Activated CD8-positive, alpha-beta memory T cell treated with anti-CD3 and anti-CD28 coated beads for 36 hours (primary cell): ENCODE measurements at regions not wholly inside any gene's neighbourhood (a gene's known extent, or its start where the extent isn't known, plus 50 kb on each side); places are given as distances from the start of the nearest gene placed in this dataset.
"Not testable (repeated sequence)": the region's sequence is repeated elsewhere in the genome, so short reads cannot be mapped to it uniquely, and the experiment has no call there.

Experiments used
- CTCF ChIA-PET: fragments of 350-600 bp; sonication (Branson Sonifier 250); formaldehyde crosslinking; loops from one replicate; lab custom pipeline; 2021; ENCODE audit warnings: antibody characterized with exemption; lab: Charles Lee
- POLR2A ChIA-PET: fragments of 350-600 bp; sonication (Branson Sonifier 250); formaldehyde crosslinking; loops from one replicate; lab custom pipeline; 2021; ENCODE audit warnings: antibody characterized with exemption; lab: Charles Lee

DNA sequence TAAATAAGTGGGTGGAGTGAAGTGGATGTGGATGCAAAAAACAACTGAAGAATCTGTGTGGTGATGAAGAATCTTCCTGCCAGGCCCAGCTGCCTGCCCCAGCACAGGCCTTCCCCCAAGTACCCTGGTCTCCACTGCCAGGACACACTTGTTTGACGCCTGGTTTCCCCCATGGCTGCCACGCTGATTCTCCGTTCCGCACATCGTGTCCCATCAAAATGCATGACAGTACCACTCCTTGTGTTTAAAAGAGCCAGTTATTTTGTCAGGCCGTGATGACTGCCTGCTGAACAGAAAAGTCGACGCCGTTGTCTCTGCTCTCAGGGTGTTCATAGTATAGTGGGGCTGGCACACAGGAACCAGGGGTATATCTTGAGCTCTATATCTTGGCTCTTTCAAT, 50.3 kb upstream of the KYNU start:
- POLR2A ChIA-PET: no interaction called here
- CTCF ChIA-PET: no interaction called here

DNA sequence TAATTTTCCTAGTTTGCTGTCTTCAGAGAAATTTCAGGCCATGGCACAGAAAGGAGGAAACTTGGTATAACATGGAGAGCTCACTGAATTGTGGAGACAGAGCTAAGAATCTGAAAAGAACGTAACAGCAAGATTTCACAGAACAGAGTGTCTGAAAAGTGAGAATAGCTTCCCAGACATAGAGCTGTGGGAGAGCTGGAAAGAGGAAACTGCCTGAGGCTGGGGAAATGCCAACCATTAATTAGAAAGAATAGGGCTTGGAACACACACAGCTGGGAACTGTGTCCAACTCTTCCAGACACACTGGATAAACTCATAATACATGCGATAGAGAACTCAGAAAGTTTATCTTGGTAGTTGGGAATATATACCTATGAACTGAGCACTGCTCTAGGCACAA, 51.6 kb upstream of the KYNU start:
- ChIA-PET POLR2A (no interaction called here), CTCF (no interaction called here)

DNA sequence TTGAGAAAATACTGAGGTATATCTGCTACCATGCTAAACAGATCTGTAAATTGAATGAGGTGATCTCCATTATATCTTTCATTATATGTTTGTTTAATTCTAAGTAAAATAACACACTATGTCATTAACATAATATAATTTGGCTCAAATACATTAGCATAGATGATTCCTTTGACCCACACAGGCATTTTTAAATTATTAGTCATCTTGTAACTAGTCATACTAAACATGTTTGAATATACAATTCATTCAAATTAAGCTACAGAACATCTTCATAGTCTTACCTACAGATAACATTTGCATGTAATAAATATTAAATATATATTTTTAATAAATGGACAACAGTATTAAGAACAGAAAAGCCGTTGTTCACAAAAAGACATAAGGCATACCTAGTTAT, 52.7 kb upstream of the KYNU start:
- CTCF ChIA-PET: no interaction called here
- POLR2A ChIA-PET: no interaction called here

DNA sequence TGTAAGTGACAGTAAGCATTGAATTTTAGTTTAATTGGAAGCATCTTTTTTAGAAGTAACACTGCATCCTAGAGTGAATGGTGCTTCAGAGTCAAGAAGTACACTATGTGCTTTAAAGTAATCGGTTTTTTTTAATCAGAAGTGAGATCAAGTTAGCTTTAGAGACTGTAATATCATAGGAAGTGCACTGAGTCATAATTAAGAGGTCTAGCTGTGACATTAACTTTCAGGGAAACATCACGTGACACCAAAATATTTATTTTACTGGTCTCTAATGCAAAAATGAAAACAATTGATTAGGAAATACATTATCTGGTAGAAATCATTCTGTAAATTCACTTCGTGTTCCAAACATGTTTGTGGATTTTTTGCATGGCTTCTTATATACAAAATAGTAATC, 55.3 kb upstream of the KYNU start:
- ChIA-PET CTCF (no interaction called here), POLR2A (no interaction called here)

DNA sequence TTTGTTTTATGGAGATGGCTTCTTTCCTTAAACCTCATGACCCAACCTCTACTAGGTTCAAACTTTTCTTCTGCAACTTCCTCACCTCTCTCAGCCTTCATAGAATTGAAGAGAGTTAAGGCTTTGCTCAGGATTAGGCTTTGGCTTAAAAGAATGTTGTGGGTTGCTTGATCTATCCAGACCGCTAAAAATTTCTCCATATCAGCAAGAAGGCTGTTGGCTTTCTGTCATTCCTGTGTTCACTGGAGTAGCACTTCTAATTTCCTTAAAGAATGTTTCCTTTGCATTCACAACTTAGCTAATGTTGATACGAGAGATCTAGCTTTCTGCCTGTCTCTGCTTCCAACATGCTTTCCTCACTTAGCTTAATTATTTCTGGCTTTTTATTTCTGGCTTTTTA, 58.1 kb upstream of the KYNU start:
- CTCF ChIA-PET: no interaction called here
- POLR2A ChIA-PET: no interaction called here

DNA sequence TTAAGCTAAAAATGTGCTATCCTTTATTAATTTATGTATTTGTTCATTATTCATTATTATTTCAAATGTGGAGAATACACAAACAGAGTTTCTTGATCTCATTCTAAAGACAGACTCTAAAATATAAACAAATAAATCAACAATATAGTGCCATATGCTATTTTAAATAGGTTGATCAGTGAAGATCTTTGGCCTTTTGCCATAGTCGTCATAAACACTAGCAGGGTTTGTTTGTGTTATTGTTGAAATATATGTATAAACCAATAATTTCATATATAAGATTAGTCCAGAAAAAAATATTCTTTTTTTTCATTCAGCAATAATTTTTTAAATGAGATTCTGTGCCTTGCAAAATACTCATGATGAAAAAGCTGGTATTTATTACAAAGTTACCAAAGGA, 62.1 kb upstream of the KYNU start:
- CTCF ChIA-PET: no interaction called here
- POLR2A ChIA-PET: no interaction called here

DNA sequence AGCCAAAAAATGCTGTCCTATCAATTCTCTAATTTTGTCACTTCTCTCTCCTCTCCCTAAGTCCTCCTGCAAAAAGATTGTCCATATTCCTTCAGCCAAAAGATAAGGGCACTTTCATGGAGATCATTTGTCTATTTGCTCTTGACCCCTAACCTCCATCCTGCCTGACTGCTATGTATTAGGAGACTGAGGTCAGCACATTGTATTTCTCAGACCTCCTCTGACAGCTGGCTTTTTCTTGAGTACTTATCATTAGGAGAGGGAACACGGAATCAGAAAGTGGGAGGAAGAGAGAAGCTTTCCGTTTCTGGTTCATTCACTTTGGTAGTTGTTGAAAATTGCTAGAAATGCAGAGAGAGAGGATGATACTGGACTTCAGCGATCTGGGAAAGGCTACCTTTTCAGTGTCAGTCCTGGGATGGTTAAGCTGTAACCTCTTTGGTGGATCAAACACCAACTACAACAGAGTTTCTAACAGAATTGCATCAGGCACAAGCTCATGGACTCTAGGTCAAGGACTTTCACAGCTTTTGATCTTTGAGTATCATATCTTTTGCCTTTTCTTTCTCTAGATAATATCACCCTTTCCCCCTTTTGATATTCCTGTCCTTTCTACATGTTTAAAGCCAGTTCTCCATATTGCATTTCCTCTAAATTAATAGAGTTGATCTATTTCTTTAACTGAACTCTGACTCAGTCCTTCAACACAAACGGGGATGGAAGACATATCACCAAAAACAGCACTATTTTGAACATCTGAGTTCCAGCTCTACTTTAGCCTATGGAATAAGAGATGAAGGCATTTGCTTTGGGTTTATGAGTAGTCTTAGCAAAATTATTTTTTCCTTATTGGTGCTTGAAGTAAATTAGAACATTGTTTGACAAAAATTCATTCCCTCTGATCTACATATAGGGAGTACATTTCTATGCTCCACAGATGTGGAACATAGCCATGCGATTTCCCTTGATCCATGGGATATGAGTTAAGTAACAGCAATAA, 63.3 kb upstream of the KYNU start:
- ChIA-PET CTCF (no interaction called here), POLR2A (no interaction called here)

DNA sequence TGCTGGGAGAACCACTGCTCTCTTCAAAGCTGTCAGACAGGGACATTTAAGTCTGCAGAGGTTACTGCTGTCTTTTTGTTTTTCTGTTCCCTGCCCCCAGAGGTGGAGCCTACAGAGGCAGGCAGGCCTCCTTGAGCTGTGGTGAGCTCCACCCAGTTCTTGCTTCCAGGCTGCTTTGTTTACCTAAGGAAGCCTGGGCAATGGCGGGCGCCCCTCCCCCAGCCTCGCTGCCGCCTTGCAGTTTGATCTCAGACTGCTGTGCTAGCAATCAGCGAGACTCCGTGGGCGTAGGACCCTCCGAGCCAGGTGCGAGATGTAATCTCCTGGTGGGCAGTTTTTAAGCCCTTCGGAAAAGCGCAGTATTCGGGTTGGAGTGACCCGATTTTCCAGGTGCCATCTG, 65.8 kb upstream of the KYNU start:
- CTCF ChIA-PET, POLR2A ChIA-PET: not testable (repeated sequence)

DNA sequence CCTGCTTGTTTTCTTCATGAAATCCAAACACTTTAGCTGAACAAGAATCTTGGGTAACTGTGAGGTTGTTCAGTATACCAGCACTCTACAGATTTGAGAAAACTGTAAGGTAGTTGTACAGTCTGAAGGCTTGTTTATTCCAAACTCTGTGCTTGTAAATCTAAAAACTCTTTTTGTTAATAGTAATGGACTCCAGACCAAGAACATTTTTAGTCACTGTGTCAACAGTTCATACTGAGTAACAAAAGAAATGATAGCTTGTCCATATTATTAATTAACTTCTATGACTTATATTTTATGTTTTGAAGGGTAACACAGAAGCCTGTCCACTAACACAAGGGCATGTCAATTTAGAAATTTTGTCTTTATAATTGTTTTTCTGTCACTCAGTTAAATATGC, 72.2 kb upstream of the KYNU start:
- ChIA-PET CTCF (no interaction called here), POLR2A (no interaction called here)

DNA sequence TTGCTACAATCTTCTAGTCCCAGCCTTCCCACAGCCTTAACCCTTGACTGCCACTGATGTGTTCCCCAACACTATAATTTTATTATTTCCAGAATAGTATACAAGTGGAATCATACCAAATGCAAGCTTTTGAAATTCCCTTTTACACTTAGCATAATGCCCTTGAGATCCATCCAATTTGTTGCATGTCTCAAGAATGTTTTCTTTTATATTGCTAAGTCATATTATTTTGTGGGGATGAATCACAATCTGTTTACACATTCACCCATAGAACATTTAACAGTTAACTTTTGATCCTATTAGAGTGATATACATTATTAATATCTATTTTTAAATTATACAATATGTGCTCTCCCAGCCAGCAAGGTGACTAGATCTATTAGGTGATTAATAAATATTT, 74.3 kb upstream of the KYNU start:
- CTCF ChIA-PET: no interaction called here
- POLR2A ChIA-PET: no interaction called here

DNA sequence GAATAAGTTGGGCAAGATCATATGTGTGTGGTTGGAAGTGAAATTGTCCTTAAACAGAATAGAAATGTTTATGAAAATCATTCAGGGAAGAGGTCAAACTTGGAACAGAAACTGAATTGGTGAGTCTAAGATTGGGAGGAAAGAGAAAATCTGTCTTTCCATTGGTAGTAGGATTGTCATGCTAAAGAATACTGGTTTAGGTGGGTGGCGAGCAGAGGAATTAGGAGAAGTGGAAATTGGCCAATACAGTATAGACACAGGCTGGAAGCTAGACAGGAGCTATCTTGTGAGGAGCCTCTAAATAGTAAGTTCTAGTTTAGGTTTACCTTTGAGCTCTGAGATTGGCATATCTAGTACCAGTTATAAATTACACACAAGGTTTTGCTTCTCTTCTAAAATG, 80.9 kb upstream of the KYNU start:
- ChIA-PET CTCF (no interaction called here), POLR2A (no interaction called here)

DNA sequence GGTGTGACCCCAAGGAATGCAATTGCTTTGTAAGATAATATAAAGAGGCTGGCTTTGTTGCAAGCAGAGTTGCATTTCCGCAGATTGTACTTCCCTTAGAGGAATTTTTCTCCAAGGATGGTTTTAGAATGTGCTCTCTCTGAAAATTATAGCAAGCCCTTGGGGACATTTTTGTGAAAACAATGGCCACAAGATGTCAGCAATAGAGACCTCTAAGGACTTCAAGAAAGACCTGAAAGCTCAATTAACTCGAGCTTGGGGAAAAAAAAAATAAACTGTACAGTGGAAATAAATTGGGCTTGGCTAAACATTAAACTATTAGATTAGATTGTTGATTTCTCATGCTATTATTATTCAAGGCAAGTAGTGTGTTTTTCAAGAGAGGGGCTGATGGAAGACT, 81.3 kb upstream of the KYNU start:
- CTCF ChIA-PET: no interaction called here
- POLR2A ChIA-PET: no interaction called here

DNA sequence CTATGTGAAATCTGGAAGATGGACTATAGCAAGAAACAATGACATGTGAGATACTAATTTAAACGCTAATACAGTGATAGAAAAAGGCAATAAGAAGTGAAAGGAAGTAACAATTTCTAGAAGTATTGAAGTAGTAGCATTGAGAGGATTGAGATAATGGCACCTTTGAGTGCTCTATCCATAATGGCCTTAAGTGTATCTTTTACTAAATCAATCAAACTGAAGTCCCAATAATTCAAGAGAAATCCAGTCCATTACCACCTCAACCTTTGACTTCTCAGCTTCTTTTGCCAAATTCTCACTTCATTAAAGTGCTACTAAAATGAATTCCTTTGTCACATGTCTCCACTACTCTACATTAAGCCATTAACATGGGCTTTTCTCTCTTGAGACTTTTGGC, 82.6 kb upstream of the KYNU start:
- POLR2A ChIA-PET: no interaction called here
- CTCF ChIA-PET: no interaction called here

DNA sequence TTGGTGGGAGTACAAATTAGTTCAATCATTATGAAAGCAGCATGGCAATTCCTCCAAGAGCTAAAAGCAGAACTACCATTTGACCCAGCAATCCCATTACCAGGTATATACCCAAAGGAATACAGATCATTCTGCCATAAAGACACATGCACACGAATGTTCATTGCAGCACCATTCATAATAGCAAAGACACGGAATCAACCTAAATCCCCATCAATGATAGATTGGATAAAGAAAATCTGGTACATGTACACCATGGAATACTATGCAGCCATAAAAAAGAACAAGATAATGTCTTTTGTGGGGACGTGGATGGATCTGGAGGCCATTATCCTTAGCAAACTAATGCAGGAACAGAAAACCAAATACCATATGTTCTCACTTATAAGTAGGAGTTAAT, 85.1 kb upstream of the KYNU start:
- CTCF ChIA-PET, POLR2A ChIA-PET: not testable (repeated sequence)

DNA sequence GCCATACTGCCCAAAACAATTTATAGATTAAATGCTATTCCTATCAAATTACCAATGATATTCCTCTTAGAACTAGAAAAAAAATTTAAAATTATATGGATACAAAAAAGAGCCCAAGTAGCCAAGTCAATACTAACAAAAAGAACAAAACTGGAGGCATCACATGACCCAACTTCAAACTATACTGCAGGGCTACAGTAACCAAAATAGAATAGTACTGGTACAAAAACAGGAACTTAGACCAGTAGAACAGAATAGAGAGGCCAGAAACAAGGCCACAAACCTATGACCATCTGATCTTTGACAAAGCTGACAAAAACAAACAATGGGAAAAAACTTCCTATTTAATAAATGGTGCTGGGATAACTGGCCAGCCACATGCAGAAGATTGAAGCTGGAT, 86.1 kb upstream of the KYNU start:
- CTCF ChIA-PET: no interaction called here
- POLR2A ChIA-PET: no interaction called here

DNA sequence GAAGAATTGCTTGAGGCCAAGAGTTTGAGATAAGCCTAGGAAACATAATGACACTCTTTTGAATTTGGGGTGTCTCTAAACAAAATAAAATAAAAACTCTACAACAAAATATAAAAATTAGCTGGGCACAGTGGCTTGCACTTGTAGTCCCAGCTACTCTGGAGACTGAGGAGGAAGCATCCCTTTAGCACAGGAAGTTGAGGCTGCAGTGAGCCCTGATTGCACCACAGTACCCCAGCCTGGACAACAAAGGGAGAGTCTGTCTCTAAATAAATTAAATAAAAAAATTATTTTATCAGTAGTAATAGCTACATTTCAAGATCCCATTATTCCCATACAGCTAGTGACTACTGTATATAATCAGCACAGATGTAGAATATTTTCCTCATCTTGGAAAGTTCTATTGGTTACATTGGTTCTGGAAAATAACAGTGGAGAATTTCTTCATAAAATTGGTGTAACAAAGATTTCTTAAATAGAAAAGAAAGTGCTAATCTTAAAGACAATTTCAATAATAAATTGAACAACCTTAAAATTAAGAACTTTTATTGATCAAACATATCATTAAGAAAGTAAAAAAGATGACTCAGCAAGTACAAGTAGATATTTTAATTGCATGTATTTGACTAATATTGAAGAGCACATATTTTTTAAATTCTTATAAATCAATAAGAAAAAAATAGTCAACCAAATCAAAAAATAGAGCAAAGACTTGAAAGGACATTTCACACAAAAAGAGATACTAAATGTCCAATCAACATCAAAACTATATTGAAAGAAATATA, 90.4 kb upstream of the KYNU start:
- POLR2A ChIA-PET: no interaction called here
- CTCF ChIA-PET: no interaction called here

DNA sequence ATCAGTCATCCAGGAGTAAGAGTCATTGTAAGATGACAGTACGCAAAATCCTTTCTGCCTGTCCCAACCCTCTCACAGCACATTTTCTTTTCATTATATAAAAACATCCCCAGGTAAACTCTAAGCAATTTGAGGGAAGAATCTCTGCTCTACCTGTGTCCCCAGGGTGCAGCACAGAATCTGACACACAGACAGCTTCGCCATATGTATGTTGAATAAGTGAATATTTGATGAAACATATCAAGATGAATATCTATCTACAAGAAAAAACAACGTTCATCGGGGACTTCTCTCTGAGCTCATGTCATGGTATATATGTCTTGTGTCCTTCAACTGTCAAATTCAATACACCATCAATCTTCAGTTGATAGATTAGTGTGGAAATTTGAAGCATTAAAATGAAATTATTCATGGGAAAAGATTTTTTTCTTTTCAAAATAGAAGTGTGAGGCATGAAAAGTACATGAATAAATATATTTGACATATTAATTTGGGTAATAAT, 94.5 kb upstream of the KYNU start:
- ChIA-PET POLR2A (no interaction called here), CTCF (no interaction called here)

DNA sequence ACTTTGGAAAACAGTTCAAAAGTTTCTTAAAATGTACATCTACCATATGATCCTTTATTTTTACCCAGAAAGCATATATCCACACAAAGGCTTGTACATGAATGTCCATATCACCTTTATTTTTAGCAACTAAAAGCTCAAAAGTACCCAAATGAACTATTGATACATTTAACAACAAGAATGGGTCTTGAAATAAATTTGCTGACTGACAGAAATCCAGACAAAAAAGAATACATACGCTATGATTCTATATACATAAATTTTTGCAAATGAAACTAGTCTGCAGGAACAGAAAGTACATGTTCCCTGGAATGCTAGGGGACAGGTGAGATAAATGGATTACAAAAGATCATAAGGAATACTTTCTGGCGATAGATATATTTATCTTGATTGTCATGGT, 96.3 kb upstream of the KYNU start:
- POLR2A ChIA-PET: no interaction called here
- CTCF ChIA-PET: no interaction called here

DNA sequence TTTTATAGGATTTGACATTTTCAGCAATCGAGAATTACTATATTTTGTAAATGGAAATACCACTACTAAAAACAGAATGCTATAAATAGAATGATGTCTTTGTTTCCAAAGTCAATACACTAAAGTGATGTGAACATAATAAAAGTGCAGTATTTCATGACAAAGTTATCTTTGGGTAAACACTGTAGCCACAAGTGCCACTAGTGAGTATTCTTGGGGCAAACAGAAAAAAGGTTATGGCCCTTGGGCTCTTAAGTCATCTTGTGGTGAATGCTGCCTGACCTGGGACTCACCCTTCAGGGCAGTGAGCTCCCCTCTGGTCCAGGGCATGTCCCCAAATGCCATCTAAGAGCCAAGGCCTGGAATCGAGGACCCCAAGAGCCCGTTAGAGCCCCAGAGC, 99.2 kb upstream of the KYNU start:
- POLR2A ChIA-PET: no interaction called here
- CTCF ChIA-PET: no interaction called here

DNA sequence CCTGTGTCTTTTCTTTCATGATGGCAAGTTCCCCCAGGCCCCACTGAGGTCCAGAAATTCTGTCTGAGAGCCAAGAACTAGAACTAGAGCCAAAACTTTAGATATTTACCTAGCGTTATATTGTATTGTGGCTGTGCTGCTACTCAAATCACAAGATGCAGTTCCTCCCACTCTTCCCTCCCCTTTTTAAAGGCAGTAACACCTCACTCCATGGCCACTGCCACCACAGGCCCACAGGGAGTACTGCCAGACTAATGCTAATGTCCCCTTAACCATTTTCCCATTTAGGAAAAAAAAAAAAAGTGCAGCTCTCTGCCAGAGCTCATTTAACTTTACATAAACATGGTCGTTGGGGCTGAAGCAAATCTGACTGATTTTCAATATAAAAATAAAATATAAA, 99.7 kb upstream of the KYNU start:
- ChIA-PET CTCF (no interaction called here), POLR2A (no interaction called here)

DNA sequence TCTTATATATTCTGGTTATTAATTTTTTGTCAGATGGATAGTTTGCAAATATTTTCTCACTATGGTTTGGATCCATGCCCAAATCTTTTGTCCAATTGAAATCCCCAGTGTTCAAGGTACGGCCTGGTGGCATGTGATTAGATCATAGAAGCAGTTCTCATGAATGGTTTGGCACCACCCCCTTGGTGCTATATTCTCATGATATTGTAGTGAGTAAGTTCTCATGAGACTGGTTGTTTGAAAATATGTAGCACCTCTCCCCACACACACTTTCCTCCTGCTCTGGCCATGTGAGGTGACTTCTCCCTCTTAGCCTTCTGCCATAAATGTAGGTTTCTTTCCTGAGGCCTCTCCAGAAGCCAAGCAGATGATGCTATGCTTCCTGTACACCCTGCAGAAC, 107.7 kb upstream of the KYNU start:
- CTCF ChIA-PET: no interaction called here
- POLR2A ChIA-PET: no interaction called here
